GM21360 (cell line): ENCODE measurements at regions not wholly inside any gene's neighbourhood (a gene's known extent, or its start where the extent isn't known, plus 50 kb on each side); places are given as distances from the start of the nearest gene placed in this dataset.
A peak's percentile ranks its signal among the peaks of the same experiment; 100 is the strongest.

Experiments used
- ATAC-seq: cut with Tn5 transposase; IDR thresholded peaks from one replicate; pipeline ENCODE4 v1.9.1; 2021; ENCODE audit warnings: mild to moderate bottlenecking, moderate library complexity; ENCODE audit not compliant: unreplicated experiment

- ATAC-seq, result no peak
Observed at GRCh38 chr6:91298543-91299145, 711.8 kb upstream of the MAP3K7 start.

- ATAC-seq, result no peak
Observed at GRCh38 chr6:91293395-91293794, 706.5 kb upstream of the MAP3K7 start.

GRCh38 chr6:91291071-91291470 is 704.2 kb upstream of the MAP3K7 start:
- ATAC-seq, result no peak

DNA sequence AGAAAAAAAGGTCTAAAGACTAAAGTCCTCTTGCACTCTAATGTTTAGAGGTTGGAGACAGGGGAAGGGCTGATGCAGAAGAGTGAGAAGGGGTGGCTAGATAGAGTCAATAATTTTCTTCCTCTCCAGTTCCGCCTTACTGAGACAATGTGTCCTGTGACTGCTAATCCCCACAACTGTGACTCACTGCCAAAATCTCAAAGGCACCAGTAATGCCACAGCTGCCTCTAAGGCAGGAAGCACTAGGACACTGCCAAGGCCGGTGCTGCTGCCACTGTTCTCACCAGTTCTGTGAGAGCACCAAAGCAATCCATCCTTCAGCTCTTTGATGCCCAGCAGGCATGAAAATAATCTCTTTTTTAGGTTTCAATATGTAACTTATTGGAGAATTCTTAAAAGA is 701.9 kb upstream of the MAP3K7 start:
- ATAC-seq, result no peak

GRCh38 chr6:91281901-91282300 is 695.0 kb upstream of the MAP3K7 start:
- ATAC-seq, result no peak

DNA sequence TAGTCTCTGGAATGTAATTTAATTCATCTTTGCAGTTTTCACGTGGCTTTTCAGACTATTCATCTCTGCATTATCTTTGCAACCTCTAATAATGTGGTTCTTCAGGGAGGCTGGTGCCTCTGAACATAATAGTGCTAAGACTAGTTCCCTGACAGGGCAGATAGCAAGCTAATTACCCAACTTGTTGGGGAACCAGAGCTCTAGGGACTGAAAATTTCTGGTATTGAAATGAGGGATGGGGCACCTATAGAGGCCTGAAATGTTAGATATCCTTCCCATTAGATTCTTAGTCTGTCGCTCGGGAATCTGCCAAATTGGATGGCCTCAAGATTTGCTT is 693.6 kb upstream of the MAP3K7 start:
- no peak for ATAC-seq

- no peak for ATAC-seq
Observed at GRCh38 chr6:91279740-91280493, 693.0 kb upstream of the MAP3K7 start.

DNA sequence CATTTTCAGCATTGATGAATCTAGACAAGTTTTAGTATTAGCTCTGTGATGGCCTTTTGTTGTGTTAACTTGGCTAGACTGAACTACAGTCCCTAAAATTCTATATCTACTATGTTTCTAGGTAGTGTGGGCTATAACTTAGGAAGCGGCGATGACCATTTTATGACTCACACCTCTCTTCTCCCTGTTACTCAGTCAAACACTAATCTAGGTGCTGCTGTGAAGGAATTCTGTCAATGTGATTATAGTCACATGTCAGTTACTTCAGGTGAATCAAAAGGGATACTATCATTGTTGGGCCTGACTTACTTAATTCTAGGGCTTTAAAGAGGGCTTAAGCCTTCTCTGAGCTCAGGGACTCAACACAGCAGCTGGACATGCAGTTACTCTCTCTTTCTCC is 691.5 kb upstream of the MAP3K7 start:
- no peak for ATAC-seq

DNA sequence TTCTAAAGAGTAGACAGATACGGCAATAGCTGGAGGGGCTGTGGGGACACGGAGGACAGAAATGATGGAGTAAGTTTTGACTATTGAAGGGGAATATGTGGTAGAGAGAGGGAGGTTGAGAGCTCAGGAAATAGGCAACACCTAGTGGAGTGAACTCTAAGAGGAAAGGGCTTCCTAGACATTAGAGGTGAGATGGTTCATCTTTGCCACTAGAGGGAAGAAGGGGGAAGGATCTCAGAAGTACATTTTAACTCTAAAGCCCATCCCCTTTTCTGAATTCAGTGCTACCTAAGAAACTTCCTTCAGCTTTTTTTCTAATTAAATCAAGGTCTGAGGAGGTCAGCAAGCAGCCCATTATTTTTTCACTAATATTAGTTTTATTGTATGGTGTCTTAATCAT is 689.4 kb upstream of the MAP3K7 start:
- peak; percentile 92 for ATAC-seq

DNA sequence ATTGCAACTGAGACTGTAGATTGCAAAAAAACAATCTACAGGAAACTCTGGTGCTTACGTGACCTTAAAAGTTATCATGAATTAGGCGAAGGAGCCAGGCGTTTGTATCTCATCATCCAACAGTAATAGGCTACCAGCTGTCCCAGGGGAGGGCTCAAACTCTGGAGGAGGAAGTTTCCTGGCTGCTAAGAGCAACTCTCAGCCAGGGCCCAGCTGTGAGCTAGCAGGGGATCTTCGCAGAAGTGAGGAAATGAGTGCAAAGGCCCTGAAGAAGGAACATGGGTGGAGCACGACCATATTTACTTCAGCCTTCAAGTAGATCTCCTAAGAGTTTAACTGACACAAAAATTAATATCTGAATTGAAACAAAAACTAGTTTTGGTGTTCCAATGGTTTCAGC is 686.9 kb upstream of the MAP3K7 start:
- no peak for ATAC-seq

DNA sequence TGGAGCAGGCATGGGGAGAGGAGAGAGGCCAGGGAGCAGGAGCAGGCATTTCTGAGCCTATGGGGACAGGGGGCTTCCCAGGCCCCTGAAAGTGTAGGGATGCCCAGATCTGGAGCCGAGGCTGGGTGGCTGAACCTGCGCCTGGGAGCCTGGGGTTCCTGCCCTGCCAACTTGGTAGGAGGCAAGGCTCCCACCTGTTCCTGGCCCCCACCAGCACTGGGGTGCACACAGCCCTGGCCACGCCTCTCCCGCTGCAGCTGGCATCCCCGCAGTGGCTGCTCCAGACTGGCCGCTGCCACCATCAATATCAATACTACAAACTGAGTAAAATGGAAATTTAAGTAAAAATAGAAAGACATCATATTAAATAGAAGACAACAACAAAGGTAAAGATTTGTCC is 684.9 kb upstream of the MAP3K7 start:
- no peak for ATAC-seq

DNA sequence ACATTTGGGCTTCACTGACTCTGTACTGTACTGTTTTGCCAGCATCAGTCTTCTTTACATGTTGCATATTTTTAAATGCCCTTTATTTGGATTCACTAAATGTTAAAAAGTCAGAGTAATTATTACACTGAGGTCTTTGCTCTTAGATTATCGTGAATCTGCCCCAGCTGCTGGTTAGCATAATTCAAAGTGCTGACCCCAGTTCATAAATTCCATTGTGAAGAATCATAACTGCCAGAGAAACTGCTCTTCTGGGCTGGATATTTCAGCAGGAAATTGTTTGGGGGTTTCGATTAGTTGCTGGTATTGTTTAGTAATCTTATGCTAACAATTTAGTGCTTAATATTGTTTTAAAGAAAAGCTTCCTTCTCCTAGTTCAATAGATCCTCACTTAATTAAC is 682.1 kb upstream of the MAP3K7 start:
- ATAC-seq, result no peak

DNA sequence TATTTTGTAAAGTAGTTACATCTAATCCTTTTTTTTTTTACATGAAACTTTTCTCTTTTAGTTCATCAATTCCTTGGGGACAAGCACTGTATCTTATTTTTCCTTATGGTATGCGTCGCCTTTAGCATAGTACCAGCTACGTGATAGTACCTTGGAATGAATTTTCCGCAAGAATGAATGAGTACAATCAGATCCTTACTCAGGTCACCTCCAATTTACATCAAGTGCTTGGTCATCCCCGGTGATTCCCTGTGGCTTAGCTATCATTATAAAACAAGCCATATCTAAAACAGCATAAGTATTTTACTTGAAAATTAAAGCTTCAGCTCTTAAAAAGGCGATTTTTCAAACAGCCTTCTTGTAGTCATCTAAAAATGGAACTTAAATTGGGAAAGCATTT is 680.4 kb upstream of the MAP3K7 start:
- no peak for ATAC-seq

- no peak for ATAC-seq
Observed at GRCh38 chr6:91266156-91266555, 679.3 kb upstream of the MAP3K7 start.

DNA sequence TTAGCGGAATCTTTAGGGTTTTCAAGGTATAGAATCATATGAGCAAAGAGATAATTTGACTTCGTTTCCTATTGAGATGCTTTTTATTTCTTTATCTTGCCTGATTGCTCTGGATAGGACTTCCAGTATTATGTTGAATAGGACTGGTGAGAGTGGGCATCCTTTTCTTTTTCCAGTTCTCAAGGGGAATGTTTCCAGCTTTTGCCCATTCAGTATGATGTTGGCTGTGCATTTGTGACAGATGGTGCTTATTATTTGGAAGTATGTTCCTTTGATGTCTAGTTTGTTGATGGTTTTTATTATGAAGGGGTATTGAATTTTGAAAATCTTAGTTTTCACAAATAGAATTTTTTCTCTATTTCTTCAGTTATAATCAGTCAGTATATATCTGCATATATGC is 656.6 kb upstream of the MAP3K7 start:
- ATAC-seq, result no peak

DNA sequence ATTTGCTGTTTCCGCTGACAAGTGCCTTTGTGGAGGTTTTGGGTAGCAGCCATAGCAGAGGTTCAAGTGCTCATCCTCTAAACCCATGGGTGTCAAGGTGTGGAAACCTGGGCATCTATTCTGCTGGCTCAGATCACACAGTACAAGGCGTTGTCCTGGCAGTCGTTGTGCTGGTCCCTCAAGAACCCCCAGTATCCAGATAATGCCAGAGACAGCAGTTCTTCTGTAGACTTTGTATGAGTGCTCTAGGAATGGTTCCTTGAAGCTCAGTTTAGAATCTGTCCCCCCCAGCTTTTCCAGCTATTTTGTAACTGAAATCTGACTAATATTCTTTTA is 655.7 kb upstream of the MAP3K7 start:
- no peak for ATAC-seq

GRCh38 chr6:91241946-91242613 is 655.2 kb upstream of the MAP3K7 start:
- ATAC-seq, result no peak

DNA sequence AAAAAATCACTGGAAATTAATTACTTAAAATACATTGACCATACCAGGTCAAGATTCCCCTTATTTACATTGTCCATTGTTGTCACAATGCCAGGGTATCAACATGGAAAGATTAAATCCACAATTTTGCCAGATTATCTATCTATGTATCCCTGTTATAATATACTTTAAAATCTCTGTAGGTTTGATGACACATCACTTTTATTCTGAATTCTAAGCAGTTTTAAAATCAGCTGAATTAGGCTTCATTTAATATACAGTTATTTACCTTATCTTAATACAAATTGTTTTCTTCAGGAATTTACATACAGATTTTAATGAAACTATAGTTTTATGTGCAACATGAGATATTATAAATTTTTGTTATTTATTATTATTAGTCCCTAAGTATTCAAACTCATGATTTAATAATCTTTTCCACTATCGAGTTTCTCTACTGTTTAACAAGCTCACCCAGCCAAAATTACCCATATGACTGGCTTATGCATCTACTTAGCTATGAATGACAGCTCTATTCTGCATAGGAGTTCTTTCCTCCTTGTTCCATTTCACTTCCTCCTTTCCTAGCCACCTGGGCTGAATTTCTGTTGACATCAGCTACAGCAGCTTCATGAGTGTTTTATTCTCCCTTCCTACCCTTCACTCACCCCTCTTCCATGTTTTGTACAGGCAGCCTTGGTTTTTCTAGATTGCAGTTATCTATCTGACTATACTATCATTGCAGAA is 654.2 kb upstream of the MAP3K7 start:
- ATAC-seq, result peak; percentile 81

GRCh38 chr6:91221072-91221720 is 634.3 kb upstream of the MAP3K7 start:
- ATAC-seq, result no peak

GRCh38 chr6:91213229-91213901 is 626.5 kb upstream of the MAP3K7 start:
- no peak for ATAC-seq
